ENCODE measurements at regions not wholly inside any gene's neighbourhood (a gene's known extent, or its start where the extent isn't known, plus 50 kb on each side); places are given as distances from the start of the nearest gene placed in this dataset.
"Not testable (repeated sequence)": the region's sequence is repeated elsewhere in the genome, so short reads cannot be mapped to it uniquely, and the experiment has no call there.

- no peak for DNase-seq (ENCODE audit: low read depth)
Observed at GRCh38 chr15:53033709-53034108, 243.6 kb upstream of the ONECUT1 start.

DNA sequence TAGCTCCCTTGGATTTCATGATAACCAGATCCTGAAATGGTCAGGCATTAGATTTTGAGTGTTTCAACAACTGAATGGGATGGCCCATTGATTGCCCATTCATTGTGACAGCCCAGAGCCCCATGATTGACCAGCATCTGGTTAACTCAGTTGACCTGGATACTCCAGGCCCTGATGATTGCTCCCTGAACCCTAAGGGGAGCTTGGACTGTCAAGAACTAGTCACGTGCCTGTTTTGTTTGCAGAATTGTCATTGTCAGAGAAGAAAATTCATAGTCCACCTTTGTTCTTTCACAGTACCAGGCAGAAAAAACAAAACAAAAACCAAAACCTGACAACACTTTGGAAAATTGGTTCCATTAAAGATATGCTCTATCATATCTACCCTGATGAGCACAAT, 241.3 kb upstream of the ONECUT1 start:
- DNase-seq (ENCODE audit: low read depth) = no peak

- DNase-seq (ENCODE audit: low read depth) = no peak
Observed at GRCh38 chr15:53022788-53023187, 232.7 kb upstream of the ONECUT1 start.

- DNase-seq (ENCODE audit: low read depth) = no peak
Observed at GRCh38 chr15:53013329-53013728, 223.2 kb upstream of the ONECUT1 start.

- DNase-seq (ENCODE audit: low read depth) = not testable (repeated sequence)
Observed at GRCh38 chr15:53011779-53012178, 221.6 kb upstream of the ONECUT1 start.

- DNase-seq (ENCODE audit: low read depth) = no peak
Observed at GRCh38 chr15:53009093-53009492, 219.0 kb upstream of the ONECUT1 start.

DNA sequence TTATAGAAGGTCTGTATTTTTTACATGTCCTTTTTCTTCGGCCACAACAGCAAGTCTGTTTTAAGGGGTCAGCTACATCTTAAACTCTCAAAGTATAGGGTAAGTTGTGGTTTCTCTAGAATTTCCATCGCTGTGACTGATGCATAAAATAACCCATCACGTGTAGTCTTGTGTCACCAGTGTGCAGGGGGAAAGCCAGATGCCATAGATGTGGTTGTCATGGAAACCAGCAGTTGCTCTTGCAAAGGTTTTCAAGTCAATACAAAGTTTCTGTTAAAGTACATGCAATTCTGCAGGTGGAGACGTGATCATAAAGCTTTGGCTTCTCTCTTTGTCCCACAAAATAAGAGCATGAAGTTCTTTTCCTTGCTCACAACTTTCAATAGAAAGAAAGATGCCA, 210.3 kb upstream of the ONECUT1 start:
- no peak for DNase-seq (ENCODE audit: low read depth)

DNA sequence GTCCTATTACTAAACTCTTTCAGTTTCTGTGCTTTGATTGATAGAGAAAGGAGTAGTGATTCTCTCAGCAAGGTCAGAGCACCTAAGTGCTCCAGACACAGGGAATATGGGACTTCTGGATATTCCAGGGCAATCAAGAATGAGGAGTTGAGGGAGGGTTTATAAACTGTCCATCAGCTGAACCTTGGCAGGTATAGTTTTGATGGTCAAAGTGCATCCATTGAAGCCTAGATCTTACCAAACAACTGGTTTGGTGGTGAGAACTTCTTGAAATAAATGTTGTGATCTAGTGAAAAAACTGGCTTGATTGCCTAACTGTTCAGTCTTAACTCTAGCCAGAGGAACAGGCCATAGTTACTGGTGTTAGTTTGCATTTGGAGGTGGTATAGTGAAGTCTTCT, 207.0 kb upstream of the ONECUT1 start:
- no peak for DNase-seq (ENCODE audit: low read depth)

GRCh38 chr15:52994290-52994689, 204.2 kb upstream of the ONECUT1 start:
- no peak for DNase-seq (ENCODE audit: low read depth)

GRCh38 chr15:52984507-52984906, 194.4 kb upstream of the ONECUT1 start:
- no peak for DNase-seq (ENCODE audit: low read depth)

DNA sequence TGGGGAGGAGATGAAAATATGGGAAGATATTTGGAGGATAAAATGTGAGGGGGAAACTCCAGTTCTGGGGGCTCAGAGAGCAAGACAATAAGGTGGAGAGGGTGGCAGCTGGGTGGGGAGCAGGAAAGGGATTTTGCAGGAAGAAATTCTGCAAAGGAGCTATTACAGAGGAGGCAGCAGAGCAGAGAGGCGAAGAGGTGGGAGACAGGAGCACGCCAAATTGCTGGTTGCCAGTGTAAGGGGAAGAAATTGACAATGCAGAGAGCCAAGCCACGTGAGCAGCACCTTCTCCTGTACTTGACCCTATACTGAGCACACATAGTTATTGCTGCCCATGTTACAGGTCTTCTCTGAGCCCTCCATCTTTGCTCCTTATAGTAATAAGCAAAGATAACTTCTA, 190.3 kb upstream of the ONECUT1 start:
- no peak for DNase-seq (ENCODE audit: low read depth)

DNA sequence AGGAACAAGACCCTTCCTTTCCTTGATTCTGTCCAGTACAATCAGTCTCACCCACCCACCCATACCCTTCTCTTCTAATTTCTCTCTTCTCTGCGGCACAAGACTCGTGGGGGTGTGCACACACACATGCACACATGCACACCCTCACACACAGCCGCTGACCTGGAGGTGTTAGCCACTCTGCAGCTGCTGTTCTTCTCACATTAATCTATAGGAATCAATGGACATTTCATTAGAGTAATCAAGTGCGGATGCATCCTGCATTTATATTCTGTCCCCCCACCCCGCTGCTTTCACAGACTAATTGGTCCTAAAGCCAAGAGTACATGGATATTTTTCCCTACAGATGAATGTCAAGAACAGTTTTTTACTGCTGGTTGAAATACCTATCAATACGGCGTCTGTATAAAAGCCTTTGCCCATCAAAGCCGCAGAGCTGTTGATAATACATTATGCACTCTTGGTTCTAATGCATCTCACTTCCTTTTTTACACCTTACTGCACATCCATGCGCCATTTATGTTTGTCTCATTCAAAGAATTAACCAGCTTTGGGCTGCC, 186.5 kb upstream of the ONECUT1 start:
- DNase-seq (ENCODE audit: low read depth) = no peak

DNA sequence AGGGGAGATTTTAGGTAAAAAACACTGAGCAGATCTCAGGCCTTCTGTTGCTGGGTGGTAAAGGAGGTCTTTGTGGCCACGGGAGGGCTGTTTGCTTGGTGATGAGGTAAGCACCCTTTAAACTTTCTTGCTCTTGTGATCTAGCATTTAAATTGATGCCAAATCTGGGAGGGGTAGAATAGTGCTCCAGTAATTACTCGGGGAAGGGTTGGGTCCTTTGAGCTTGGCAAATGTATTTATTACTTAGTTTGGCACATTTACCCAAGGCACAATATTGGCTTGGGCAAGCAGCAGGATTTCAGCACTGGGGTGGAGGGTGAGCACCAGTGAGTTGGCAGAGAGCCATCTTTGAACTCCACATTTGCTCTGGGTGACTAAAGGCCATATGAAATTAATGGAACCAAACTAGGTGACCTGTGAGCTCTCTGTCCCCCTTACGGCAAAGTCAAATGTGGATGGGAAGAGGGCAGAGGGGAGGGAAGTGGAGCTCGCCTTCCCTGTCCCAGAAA, 185.9 kb upstream of the ONECUT1 start:
- no peak for DNase-seq (ENCODE audit: low read depth)

GRCh38 chr15:52963865-52964264, 173.7 kb upstream of the ONECUT1 start:
- no peak for DNase-seq (ENCODE audit: low read depth)

GRCh38 chr15:52960283-52960682, 170.1 kb upstream of the ONECUT1 start:
- DNase-seq (ENCODE audit: low read depth) = no peak

- no peak for DNase-seq (ENCODE audit: low read depth)
Observed at GRCh38 chr15:52943746-52944145, 153.6 kb upstream of the ONECUT1 start.

DNA sequence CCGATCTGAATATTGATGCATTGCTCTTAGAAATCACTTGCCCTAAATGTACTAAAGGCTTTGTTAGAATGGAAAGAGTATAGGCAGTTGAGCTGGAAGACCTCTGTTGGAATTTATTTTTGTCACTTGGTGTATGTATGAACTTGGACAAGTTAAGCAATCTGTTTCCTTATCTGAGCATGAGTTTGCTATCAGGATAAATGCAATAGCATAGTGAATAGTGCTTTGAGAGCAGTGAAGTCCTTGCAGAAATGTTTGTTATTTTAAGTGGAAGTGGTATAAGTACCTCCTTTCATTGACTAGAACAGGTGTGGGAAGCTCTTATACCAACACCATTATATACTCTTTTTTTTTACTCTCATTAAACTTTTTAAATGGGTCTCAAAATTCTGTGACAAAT, 146.4 kb upstream of the ONECUT1 start:
- no peak for DNase-seq (ENCODE audit: low read depth)

DNA sequence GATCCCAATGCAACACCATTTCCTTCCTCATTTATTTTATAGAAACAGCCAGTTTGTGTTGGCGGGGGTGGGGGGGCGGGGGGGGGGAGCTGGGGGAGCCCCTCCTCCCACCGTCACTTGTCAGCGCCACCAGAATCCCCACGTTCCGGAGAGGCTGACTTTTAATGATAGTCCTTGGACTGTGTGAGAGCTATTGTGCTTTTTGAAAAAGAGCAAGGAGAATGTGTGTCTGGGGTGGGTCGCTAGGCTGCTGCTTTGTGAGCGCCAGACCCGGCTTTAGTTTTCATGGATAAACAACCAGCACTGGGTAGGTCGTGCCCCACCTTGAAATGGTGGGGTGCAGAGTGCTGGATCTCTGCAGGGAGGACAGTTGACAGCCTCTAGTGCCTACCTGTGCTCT, 135.0 kb upstream of the ONECUT1 start:
- no peak for DNase-seq (ENCODE audit: low read depth)

- DNase-seq (ENCODE audit: low read depth) = no peak
Observed at GRCh38 chr15:52924630-52925029, 134.5 kb upstream of the ONECUT1 start.

DNA sequence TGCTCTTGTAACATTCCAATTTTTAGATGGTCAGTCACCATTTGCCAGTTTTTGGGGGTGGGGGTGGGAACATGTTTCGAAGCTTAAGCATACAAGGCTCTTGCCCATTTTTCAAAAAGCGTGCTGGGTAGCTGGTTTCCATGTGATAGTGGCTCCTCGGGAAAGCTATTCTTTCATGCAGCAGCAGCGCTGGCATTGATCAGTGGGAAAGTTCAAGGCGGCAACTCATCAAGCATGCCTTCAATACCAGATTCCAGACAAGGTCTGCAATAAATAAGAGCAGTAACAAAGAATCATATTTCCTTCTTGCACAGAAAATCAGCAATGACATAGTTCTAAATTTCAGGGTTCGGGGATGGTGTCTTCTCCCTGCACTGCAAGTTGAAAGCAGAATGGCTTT, 133.5 kb upstream of the ONECUT1 start:
- no peak for DNase-seq (ENCODE audit: low read depth)

GRCh38 chr15:52922871-52923270, 132.7 kb upstream of the ONECUT1 start:
- no peak for DNase-seq (ENCODE audit: low read depth)

GRCh38 chr15:52912172-52912571, 122.0 kb upstream of the ONECUT1 start:
- DNase-seq (ENCODE audit: low read depth) = peak; percentile 66

- DNase-seq (ENCODE audit: low read depth) = no peak
Observed at GRCh38 chr15:52893338-52893737, 103.2 kb upstream of the ONECUT1 start.

DNA sequence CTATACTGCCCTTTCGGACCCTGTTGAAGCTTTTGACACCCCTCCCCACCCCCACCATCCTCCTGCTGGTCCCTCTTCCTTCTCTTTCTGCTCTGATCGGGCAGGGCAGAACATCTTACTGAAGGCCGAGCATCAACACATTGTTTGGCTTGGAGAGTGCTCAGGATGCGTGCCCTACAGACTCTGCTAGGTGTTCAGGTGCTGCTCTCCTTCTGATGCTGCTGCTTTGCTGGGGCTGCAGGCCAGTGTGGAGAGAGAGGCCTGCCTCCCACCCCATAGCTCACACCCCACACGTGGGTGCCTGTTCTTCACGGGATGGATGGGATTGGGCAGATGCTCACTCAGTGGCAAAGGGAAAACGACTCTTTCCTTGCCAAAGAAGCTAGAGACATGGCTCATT, 89.8 kb upstream of the ONECUT1 start:
- no peak for DNase-seq (ENCODE audit: low read depth)

Measured in renal cortical epithelial cell (primary cell).